NOMO-1 (cell line): ENCODE measurements at regions not wholly inside any gene's neighbourhood (a gene's known extent, or its start where the extent isn't known, plus 50 kb on each side); places are given as distances from the start of the nearest gene placed in this dataset.
A peak's percentile ranks its signal among the peaks of the same experiment; 100 is the strongest.
"Not testable (repeated sequence)": the region's sequence is repeated elsewhere in the genome, so short reads cannot be mapped to it uniquely, and the experiment has no call there.

Source experiments
- DNase-seq, 2 experiments: peaks; one replicate each; lab custom pipeline; 2025; ENCODE audit not compliant: unreplicated experiment in 2 of 2; lab: John Stamatoyannopoulos, UW

GRCh38 chr7:21304808-21305375 is 123.0 kb upstream of the SP4 start:
- no peak for DNase-seq

GRCh38 chr7:21305455-21306235 is 122.2 kb upstream of the SP4 start:
- no peak for DNase-seq

GRCh38 chr7:21314954-21315353 is 112.9 kb upstream of the SP4 start:
- DNase-seq, result no peak

- no peak for DNase-seq
Measured at GRCh38 chr7:21317966-21318915, 109.6 kb upstream of the SP4 start.

GRCh38 chr7:21318916-21319270 is 109.0 kb upstream of the SP4 start:
- no peak for DNase-seq

GRCh38 chr7:21326241-21326640 is 101.6 kb upstream of the SP4 start:
- no peak for DNase-seq

GRCh38 chr7:21326921-21327320 is 101.0 kb upstream of the SP4 start:
- DNase-seq, result no peak

GRCh38 chr7:21327422-21328409 is 100.2 kb upstream of the SP4 start:
- no peak for DNase-seq

GRCh38 chr7:21330462-21331178 is 97.3 kb upstream of the SP4 start:
- DNase-seq, result no peak

GRCh38 chr7:21334906-21335305 is 93.0 kb upstream of the SP4 start:
- DNase-seq, result no peak

GRCh38 chr7:21336743-21337142 is 91.1 kb upstream of the SP4 start:
- DNase-seq, result no peak

- DNase-seq, result peak in 1 of 2 experiments; percentile 12
Measured at GRCh38 chr7:21338728-21339164, 89.1 kb upstream of the SP4 start.

- DNase-seq, result not testable (repeated sequence)
Measured at GRCh38 chr7:21344900-21345299, 83.0 kb upstream of the SP4 start.

- DNase-seq, result no peak
Measured at GRCh38 chr7:21345361-21345760, 82.5 kb upstream of the SP4 start.

GRCh38 chr7:21346297-21346696 is 81.6 kb upstream of the SP4 start:
- no peak for DNase-seq

GRCh38 chr7:21352540-21353387 is 75.1 kb upstream of the SP4 start:
- peak; percentile 64 to 97 for DNase-seq

GRCh38 chr7:21353388-21353780 is 74.5 kb upstream of the SP4 start:
- no peak for DNase-seq

- DNase-seq, result no peak
Measured at GRCh38 chr7:21354284-21354683, 73.6 kb upstream of the SP4 start.

- peak; percentile 97 to 98 for DNase-seq
Measured at GRCh38 chr7:21355406-21355874, 72.4 kb upstream of the SP4 start.
